Fibroblast of lung (primary cell): ENCODE measurements at regions not wholly inside any gene's neighbourhood (a gene's known extent, or its start where the extent isn't known, plus 50 kb on each side); places are given as distances from the start of the nearest gene placed in this dataset.

Experiments
- CTCF ChIP-seq, 2 donors: IDR thresholded peaks in 1 of 2; conservative IDR thresholded peaks in 1 of 2; 1 replicate in 1 of 2; 2 replicates in 1 of 2; pipeline ENCODE4 v1.5.1; 2011 to 2012; ENCODE audit warnings: low read length in 2 of 2, control low read depth in 1 of 2, inconsistent platforms in 1 of 2, low read depth in 1 of 2, mild to moderate bottlenecking in 1 of 2
- EZH2 ChIP-seq: IDR thresholded peaks from 2 replicates; pipeline ENCODE4 v1.5.1; 2012; ENCODE audit warnings: low read length, control low read depth, mild to moderate bottlenecking; ENCODE audit errors: missing control alignments

DNA sequence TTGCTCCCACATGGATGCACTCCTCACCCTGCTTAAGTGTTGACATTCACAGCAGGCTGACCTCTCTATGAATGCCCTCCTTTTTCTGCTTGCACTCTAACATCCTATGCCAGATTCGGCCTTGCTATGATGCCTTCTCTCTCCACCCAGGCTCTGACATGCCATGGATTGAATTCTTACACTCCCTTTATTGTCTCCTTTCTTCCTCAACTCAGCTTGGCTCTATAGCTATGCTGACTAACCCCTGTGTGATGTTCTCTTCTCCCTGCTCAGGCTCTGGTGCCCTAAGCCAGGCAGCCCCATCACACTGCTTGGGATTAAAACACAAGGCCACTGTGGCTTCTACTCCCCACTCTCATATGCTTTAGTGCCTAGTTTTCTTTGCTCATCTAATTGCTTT lies 563.7 kb downstream of the NSUN3 start:
- TF ChIP-seq CTCF (conservative IDR thresholded peaks at IDR 0.05 in 1 of 2, IDR thresholded peaks at IDR 0.05 in 1 of 2; ENCODE audit: low read depth in 1 of 2, low read length in 2 of 2) (no peak), EZH2 (no peak)
